ENCODE measurements at regions not wholly inside any gene's neighbourhood (a gene's known extent, or its start where the extent isn't known, plus 50 kb on each side); places are given as distances from the start of the nearest gene placed in this dataset.

GRCh38 chr5:158623971-158624370 is 475.7 kb downstream of the EBF1 start:
- TF ChIP-seq EZH2 (optimal IDR thresholded peaks at IDR 0.05; ENCODE audit: low read depth, low read length) (no peak), CTCF (IDR thresholded peaks at IDR 0.05; ENCODE audit: low read length) (no peak)

All from MM.1S (cell line).